ENCODE measurements at regions not wholly inside any gene's neighbourhood (a gene's known extent, or its start where the extent isn't known, plus 50 kb on each side); places are given as distances from the start of the nearest gene placed in this dataset.

- CTCF ChIA-PET: interaction anchor here (1.5 kb wide), 1 partner anchor 58 kb away, joined by 3 read pairs; no protein-coding TSS in a partner anchor
- Histone ChIP-seq H3K4me3 (no peak overlapping the region), H3K27ac (no peak overlapping the region), H3K4me1 (peaks cover 14% of the 10 kb centered on the region), H3K4me2 (no peak overlapping the region), H3K9me3 (no peaks in the 10 kb centered on the region)
- no peak for ATAC-seq
- no peak for DNase-seq (ENCODE audit: low read depth in 1 of 2, low spot score in 1 of 2)
- POLR2A ChIA-PET: no interaction called here
- TF ChIP-seq BCL3 (IDR thresholded peaks at IDR 0.05): no peak
- no peak for TF ChIP-seq EHF (CRISPR knock-in tag; IDR thresholded peaks at IDR 0.05)
- no peak for TF ChIP-seq POLR2AphosphoS2 (conservative IDR thresholded peaks at IDR 0.05; ENCODE audit: low read length)
- TF ChIP-seq SREBF2 (IDR thresholded peaks at IDR 0.05): no peak
- TF ChIP-seq GATA3 (IDR thresholded peaks at IDR 0.05; ENCODE audit: borderline replicate concordance): no peak
- no peak for TF ChIP-seq RNF2 (IDR thresholded peaks at IDR 0.05; ENCODE audit: borderline replicate concordance, low read depth)
- no peak for TF ChIP-seq ZSCAN20 (CRISPR knock-in tag; IDR thresholded peaks at IDR 0.05)
- TF ChIP-seq CBX8 (IDR thresholded peaks at IDR 0.05): no peak
- no peak for TF ChIP-seq CHD2 (IDR thresholded peaks at IDR 0.05; ENCODE audit: low read length, partially characterized antibody)
- TF ChIP-seq REST (IDR thresholded peaks at IDR 0.05): no peak
- TF ChIP-seq, protein P1, sequence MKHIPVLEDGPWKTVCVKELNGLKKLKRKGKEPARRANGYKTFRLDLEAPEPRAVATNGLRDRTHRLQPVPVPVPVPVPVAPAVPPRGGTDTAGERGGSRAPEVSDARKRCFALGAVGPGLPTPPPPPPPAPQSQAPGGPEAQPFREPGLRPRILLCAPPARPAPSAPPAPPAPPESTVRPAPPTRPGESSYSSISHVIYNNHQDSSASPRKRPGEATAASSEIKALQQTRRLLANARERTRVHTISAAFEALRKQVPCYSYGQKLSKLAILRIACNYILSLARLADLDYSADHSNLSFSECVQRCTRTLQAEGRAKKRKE (CRISPR knock-in tag; IDR thresholded peaks at IDR 0.05; ENCODE audit: low read depth): no peak
- TF ChIP-seq, protein P2, sequence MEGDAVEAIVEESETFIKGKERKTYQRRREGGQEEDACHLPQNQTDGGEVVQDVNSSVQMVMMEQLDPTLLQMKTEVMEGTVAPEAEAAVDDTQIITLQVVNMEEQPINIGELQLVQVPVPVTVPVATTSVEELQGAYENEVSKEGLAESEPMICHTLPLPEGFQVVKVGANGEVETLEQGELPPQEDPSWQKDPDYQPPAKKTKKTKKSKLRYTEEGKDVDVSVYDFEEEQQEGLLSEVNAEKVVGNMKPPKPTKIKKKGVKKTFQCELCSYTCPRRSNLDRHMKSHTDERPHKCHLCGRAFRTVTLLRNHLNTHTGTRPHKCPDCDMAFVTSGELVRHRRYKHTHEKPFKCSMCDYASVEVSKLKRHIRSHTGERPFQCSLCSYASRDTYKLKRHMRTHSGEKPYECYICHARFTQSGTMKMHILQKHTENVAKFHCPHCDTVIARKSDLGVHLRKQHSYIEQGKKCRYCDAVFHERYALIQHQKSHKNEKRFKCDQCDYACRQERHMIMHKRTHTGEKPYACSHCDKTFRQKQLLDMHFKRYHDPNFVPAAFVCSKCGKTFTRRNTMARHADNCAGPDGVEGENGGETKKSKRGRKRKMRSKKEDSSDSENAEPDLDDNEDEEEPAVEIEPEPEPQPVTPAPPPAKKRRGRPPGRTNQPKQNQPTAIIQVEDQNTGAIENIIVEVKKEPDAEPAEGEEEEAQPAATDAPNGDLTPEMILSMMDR (IDR thresholded peaks at IDR 0.05): no peak
- no peak for TF ChIP-seq CHD4 (IDR thresholded peaks at IDR 0.05; ENCODE audit: borderline replicate concordance)
- TF ChIP-seq ZFP36 (IDR thresholded peaks at IDR 0.05; ENCODE audit: borderline replicate concordance, partially characterized antibody): no peak
- TF ChIP-seq TP53 (CRISPR knock-in tag; IDR thresholded peaks at IDR 0.05): no peak
- no peak for TF ChIP-seq HEYL (CRISPR knock-in tag; IDR thresholded peaks at IDR 0.05)
- TF ChIP-seq, protein P3, sequence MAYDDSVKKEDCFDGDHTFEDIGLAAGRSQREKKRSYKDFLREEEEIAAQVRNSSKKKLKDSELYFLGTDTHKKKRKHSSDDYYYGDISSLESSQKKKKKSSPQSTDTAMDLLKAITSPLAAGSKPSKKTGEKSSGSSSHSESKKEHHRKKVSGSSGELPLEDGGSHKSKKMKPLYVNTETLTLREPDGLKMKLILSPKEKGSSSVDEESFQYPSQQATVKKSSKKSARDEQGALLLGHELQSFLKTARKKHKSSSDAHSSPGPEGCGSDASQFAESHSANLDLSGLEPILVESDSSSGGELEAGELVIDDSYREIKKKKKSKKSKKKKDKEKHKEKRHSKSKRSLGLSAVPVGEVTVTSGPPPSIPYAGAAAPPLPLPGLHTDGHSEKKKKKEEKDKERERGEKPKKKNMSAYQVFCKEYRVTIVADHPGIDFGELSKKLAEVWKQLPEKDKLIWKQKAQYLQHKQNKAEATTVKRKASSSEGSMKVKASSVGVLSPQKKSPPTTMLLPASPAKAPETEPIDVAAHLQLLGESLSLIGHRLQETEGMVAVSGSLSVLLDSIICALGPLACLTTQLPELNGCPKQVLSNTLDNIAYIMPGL (CRISPR knock-in tag; IDR thresholded peaks at IDR 0.05; ENCODE audit: borderline replicate concordance): no peak
- TF ChIP-seq MYC (IDR thresholded peaks at IDR 0.05; ENCODE audit: borderline replicate concordance, low read length): no peak
- TF ChIP-seq CBX2 (IDR thresholded peaks at IDR 0.05; ENCODE audit: borderline replicate concordance, low read depth): no peak
- FAIRE-seq: no peak
- WGBS (ENCODE audit: missing lambda C conversion rate): 82% methylated on average over 2 of the region's 2 CpGs
These were observed 54.6 kb upstream of the ELL2 start for GRCh38 chr5:96016216-96016615.

Measured in A549 (cell line).